Neural progenitor cell (in vitro differentiated cells): ENCODE measurements at regions not wholly inside any gene's neighbourhood (a gene's known extent, or its start where the extent isn't known, plus 50 kb on each side); places are given as distances from the start of the nearest gene placed in this dataset.

Source experiments
- CTCF ChIP-seq: fragments of 200-600 bp; sonication (generic); IDR thresholded peaks from 2 replicates; pipeline ENCODE4 v1.5.1; 2017; ENCODE audit warnings: antibody characterized with exemption, mild to moderate bottlenecking
- EZH2 ChIP-seq: fragments of 200-600 bp; sonication (generic); IDR thresholded peaks from 2 replicates; pipeline ENCODE4 v1.6.1; 2017; ENCODE audit warnings: antibody characterized with exemption, mild to moderate bottlenecking, moderate library complexity

DNA sequence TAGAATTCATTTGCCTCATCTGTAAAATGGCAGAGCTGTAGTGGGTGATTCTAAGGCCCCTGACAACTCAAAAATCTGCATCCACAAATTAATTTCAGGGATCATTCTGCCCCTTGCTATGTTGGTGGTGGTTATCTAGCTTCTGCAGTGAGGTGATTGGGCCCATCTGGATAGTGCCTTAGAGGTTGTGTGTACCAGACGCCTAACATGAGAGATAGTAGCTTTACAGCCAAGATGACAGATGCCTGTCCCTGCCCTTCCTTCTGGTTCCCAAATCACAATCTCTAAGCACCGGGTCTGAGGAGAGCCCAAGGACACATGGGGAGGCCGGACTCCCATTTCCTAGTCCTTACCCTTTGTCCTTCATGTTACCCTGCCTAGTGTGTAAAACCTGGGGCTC, 51.1 kb upstream of the TNP1 start:
- TF ChIP-seq EZH2 (no peak), CTCF (no peak)
